GM19324 (cell line): ENCODE measurements at regions not wholly inside any gene's neighbourhood (a gene's known extent, or its start where the extent isn't known, plus 50 kb on each side); places are given as distances from the start of the nearest gene placed in this dataset.

Experiments used
- ATAC-seq: cut with Tn5 transposase; IDR thresholded peaks from one replicate; pipeline ENCODE4 v1.9.1; 2021; ENCODE audit warnings: mild to moderate bottlenecking, moderate library complexity; ENCODE audit not compliant: unreplicated experiment, low FRiP score

GRCh38 chr10:130989670-130990232, 321.8 kb downstream of the TCERG1L start:
- no peak for ATAC-seq

- ATAC-seq: no peak
These were observed 321.0 kb downstream of the TCERG1L start for GRCh38 chr10:130990486-130990885.

GRCh38 chr10:130992802-130993523, 318.6 kb downstream of the TCERG1L start:
- ATAC-seq: no peak

GRCh38 chr10:130993612-130994011, 317.9 kb downstream of the TCERG1L start:
- ATAC-seq: no peak

- no peak for ATAC-seq
These were observed 317.3 kb downstream of the TCERG1L start for GRCh38 chr10:130994191-130994590.

GRCh38 chr10:130994845-130995244, 316.7 kb downstream of the TCERG1L start:
- no peak for ATAC-seq

- no peak for ATAC-seq
These were observed 314.1 kb downstream of the TCERG1L start for GRCh38 chr10:130997267-130998045.

- ATAC-seq: no peak
These were observed 313.5 kb downstream of the TCERG1L start for GRCh38 chr10:130998046-130998435.

- no peak for ATAC-seq
These were observed 312.9 kb downstream of the TCERG1L start for GRCh38 chr10:130998642-130999041.

GRCh38 chr10:130999376-131000202, 311.9 kb downstream of the TCERG1L start:
- no peak for ATAC-seq

GRCh38 chr10:131000244-131000643, 311.3 kb downstream of the TCERG1L start:
- no peak for ATAC-seq

GRCh38 chr10:131000743-131001142, 310.8 kb downstream of the TCERG1L start:
- ATAC-seq: no peak

GRCh38 chr10:131001438-131001837, 310.1 kb downstream of the TCERG1L start:
- ATAC-seq: no peak

GRCh38 chr10:131002031-131002861, 309.3 kb downstream of the TCERG1L start:
- no peak for ATAC-seq

GRCh38 chr10:131003455-131003854, 308.1 kb downstream of the TCERG1L start:
- ATAC-seq: no peak

GRCh38 chr10:131004276-131004675, 307.2 kb downstream of the TCERG1L start:
- ATAC-seq: no peak

GRCh38 chr10:131006458-131007256, 304.9 kb downstream of the TCERG1L start:
- ATAC-seq: no peak

GRCh38 chr10:131009791-131010190, 301.7 kb downstream of the TCERG1L start:
- no peak for ATAC-seq

GRCh38 chr10:131010965-131011575, 300.5 kb downstream of the TCERG1L start:
- no peak for ATAC-seq
